BLaER1 treated with 17β-estradiol and CSF1 and Interleukin-3, amounts not matched to agents 10 nM and 100 nM (cell line): ENCODE measurements at regions not wholly inside any gene's neighbourhood (a gene's known extent, or its start where the extent isn't known, plus 50 kb on each side); places are given as distances from the start of the nearest gene placed in this dataset.

Experiments used
- H3K27ac ChIP-seq, 11 experiments: shearing (Covaris generic); formaldehyde crosslinking; 2 replicates each; pipeline ENCODE4 v1.8.1; 2022
- H3K27me3 ChIP-seq, 11 experiments: shearing (Covaris generic); formaldehyde crosslinking; 2 replicates each; pipeline ENCODE4 v1.8.1; 2022
- H3K36me3 ChIP-seq, 11 experiments: shearing (Covaris generic); formaldehyde crosslinking; 2 replicates each; pipeline ENCODE4 v1.8.1; 2022
- H3K4me1 ChIP-seq, 10 experiments: shearing (Covaris generic); formaldehyde crosslinking; 2 replicates each; pipeline ENCODE4 v1.8.1; 2022
- H3K4me2 ChIP-seq, 11 experiments: shearing (Covaris generic); formaldehyde crosslinking; 2 replicates each; pipeline ENCODE4 v1.8.1; 2022
- H3K4me3 ChIP-seq, 10 experiments: shearing (Covaris generic); formaldehyde crosslinking; 2 replicates each; pipeline ENCODE4 v1.8.1; 2022
- H3K9ac ChIP-seq, 11 experiments: shearing (Covaris generic); formaldehyde crosslinking; 2 replicates each; pipeline ENCODE4 v1.8.1; 2022
- H3K9me3 ChIP-seq, 11 experiments: shearing (Covaris generic); formaldehyde crosslinking; replicated peaks in 1 of 11; 2 replicates each; pipeline ENCODE4 v1.8.1; 2022
- H4K20me1 ChIP-seq, 11 experiments: shearing (Covaris generic); formaldehyde crosslinking; 2 replicates each; pipeline ENCODE4 v1.8.1; 2022
- Cebpa-rat ChIP-seq, 11 experiments: shearing (Covaris generic); IDR thresholded peaks; 2 replicates each; pipeline ENCODE4 v1.8.1; 2022

DNA sequence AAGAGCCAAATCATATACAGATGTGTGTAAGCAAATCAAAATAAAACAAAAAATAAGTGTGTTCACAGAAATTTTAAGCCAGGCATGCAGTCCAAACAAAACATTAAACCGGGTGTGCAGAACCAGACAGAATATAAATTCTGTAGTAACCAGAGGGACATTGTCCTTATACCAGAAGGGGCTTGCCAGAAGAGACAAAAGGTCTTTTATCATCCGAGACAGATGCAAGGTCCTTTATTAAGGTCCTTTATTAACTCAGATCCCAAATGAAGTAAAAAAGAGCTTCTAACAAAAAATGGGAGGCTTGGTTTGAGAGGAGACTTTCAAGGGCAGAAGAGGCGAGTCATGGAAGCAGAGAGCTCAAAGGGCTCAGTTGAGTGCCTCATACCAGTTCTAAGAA lies 59.2 kb downstream of the RGS12 start:
- Histone ChIP-seq H3K27me3 (no peaks in the 10 kb centered on the region), H3K9ac (no peak overlapping the region), H4K20me1 (peaks cover 0 to 24% (median 0%) of the 10 kb centered on the region in 11 experiments; a peak in 5 of 22 replicates), H3K27ac (no peak overlapping the region), H3K36me3 (peaks cover 10 to 59% (median 37%) of the 10 kb centered on the region in 11 experiments; a peak in 20 of 22 replicates), H3K4me2 (no peak overlapping the region), H3K4me1 (peaks cover 22 to 48% (median 37%) of the 10 kb centered on the region in 10 experiments), H3K4me3 (no peak overlapping the region), H3K9me3 (peaks cover 20 to 34% (median 30%) of the 10 kb centered on the region in 11 experiments)
- no peak for TF ChIP-seq Cebpa-rat (IDR thresholded peaks at IDR 0.05)

DNA sequence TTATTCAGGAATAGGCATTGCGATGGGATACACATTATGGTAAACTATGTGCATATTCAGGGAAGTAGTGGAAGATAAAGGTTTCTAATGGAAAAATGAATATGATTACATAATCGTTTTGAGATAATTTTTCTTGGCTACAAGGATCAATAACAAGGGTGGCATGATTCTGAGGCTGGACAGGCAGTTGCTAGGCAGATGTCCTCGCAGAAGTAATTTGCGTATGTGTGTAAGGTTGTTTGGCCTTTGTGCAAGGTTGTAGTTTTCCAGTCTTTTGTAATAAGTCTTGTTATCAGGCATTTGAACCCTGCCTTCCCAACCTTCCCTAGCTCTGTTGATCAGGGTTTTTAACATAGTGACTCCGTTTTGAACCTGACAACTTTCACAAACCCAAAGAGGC lies 59.7 kb downstream of the RGS12 start:
- H3K27me3 ChIP-seq, result no peaks in the 10 kb centered on the region
- peaks cover 0 to 23% (median 0%) of the 10 kb centered on the region in 11 experiments; a peak in 5 of 22 replicates for H4K20me1 ChIP-seq
- peaks cover 10 to 61% (median 39%) of the 10 kb centered on the region in 11 experiments; a peak in 20 of 22 replicates for H3K36me3 ChIP-seq
- H3K4me2 ChIP-seq, result peak overlapping the region in 4 of 11 experiments; percentile 8 to 52 (median 34); a peak in 4 of 22 replicates
- H3K4me1 ChIP-seq, result peaks cover 23 to 45% (median 37%) of the 10 kb centered on the region in 10 experiments
- no peak overlapping the region for H3K27ac ChIP-seq
- no peak overlapping the region for H3K9ac ChIP-seq
- no peak overlapping the region for H3K4me3 ChIP-seq
- no peak for TF ChIP-seq Cebpa-rat (IDR thresholded peaks at IDR 0.05)
- peaks cover 25 to 39% (median 35%) of the 10 kb centered on the region in 11 experiments for H3K9me3 ChIP-seq

DNA sequence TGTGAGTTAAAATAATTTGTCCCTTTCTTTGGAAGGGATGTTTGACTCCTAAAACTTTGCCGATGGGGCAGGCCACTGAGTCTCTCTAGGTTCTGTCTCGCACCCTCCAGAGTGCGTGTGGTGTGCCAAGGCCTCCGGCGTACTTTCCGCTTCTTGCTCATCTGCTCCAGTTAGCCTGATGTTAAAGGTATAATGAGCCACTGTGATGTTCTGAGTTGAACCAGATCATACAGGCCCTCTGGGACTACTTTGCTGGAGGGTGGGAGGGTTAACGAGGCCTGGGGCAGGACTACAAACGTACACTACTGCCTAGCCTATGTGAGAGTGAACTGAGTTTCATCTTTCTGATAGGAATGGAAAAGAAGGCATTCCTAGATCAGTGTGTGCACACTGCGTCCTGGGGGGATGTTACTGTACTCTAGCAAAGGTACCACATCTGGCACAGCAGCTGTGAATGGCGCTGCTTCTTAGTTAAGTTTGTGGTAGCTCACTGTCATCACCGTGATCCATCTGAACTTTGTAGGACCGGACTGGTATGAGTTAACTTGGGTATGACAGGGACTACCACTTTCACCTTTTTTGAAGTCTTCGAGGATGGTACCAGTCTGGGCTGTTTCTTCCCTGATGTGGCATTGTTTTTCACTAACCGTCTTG lies 60.2 kb downstream of the RGS12 start:
- Histone ChIP-seq H3K9me3 (peaks cover 30 to 42% (median 39%) of the 10 kb centered on the region in 11 experiments), H3K27me3 (no peaks in the 10 kb centered on the region), H3K4me1 (peaks cover 24 to 46% (median 39%) of the 10 kb centered on the region in 10 experiments), H4K20me1 (peaks cover 0 to 23% (median 0%) of the 10 kb centered on the region in 11 experiments; a peak in 5 of 22 replicates), H3K27ac (peak overlapping the region in 1 of 11 experiments; percentile 20; a peak in 1 of 22 replicates), H3K9ac (no peak overlapping the region), H3K4me2 (peak overlapping the region in 6 of 11 experiments; percentile 6 to 63 (median 34); a peak in 7 of 22 replicates), H3K36me3 (peaks cover 10 to 63% (median 41%) of the 10 kb centered on the region in 11 experiments; a peak in 20 of 22 replicates), H3K4me3 (no peak overlapping the region)
- no peak for TF ChIP-seq Cebpa-rat (IDR thresholded peaks at IDR 0.05)

DNA sequence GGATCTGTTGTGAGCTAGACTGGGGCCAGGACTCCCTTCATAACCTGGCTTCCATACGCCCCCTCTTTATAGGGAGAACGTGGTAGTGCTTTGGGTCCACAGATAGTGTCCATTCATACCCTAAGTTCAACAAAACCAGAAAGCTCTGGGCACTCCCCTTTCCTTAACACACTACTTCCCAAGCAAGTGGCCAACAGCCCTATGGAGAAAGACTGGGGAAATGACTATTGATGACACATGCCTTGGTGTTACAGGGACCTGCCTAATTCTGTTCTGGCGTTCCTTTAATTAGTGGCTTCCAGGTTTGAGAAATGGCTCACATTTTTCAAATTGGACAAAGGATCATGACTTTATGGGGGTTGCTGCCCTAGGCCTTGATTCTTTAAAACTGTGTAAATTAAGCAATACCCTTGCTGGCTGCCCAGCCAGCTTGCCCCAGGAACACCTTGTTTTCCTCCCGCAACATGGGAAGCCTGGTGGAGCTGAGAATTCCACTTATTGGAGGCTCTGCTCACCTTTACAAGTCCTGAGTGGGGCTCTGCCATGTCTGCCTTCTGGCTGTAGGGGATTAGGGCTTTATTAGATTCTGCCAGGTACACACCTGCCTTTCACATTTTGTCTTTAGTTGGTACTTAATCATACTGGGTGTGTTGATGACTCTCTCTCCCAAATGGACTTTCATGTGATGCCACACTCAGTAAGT lies 61.1 kb downstream of the RGS12 start:
- Histone ChIP-seq H3K4me3 (no peak overlapping the region), H3K36me3 (peaks cover 10 to 57% (median 41%) of the 10 kb centered on the region in 11 experiments; a peak in 20 of 22 replicates), H3K4me2 (peak overlapping the region in 9 of 11 experiments; percentile 6 to 69 (median 52); a peak in 12 of 22 replicates), H3K4me1 (peaks cover 30 to 45% (median 39%) of the 10 kb centered on the region in 10 experiments), H3K27ac (peak overlapping the region in 4 of 11 experiments; percentile 21 to 66 (median 61); a peak in 2 of 22 replicates), H3K27me3 (no peaks in the 10 kb centered on the region), H3K9me3 (peaks cover 32 to 43% (median 39%) of the 10 kb centered on the region in 11 experiments), H3K9ac (peak overlapping the region in 1 of 11 experiments; percentile 11; a peak in 1 of 22 replicates), H4K20me1 (peaks cover 0 to 23% (median 0%) of the 10 kb centered on the region in 11 experiments; a peak in 4 of 22 replicates)
- TF ChIP-seq Cebpa-rat (IDR thresholded peaks at IDR 0.05), result no peak

DNA sequence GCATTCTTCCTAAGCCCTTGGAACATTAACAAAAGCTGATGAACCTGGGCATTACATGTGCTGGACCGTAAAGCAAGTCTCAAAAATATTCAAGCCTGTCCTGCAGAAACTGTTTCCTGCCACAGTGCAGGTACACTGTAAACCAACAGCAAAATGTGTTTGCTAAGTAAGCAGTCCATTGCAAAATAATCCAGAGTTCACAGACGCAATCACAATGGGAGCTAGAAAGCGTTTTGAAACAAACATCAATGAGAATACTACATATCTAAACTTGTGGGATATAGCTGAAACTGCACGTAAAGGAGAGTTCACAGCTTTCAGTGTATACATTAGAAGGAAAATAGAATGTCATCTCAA lies 61.6 kb downstream of the RGS12 start:
- no peaks in the 10 kb centered on the region for H3K27me3 ChIP-seq
- peaks cover 0 to 23% (median 0%) of the 10 kb centered on the region in 11 experiments; a peak in 4 of 22 replicates for H4K20me1 ChIP-seq
- peak overlapping the region in 6 of 11 experiments; percentile 40 to 66 (median 60); a peak in 9 of 22 replicates for H3K27ac ChIP-seq
- H3K4me3 ChIP-seq, result no peak overlapping the region
- peak overlapping the region in 1 of 11 experiments; percentile 11; a peak in 1 of 22 replicates for H3K9ac ChIP-seq
- H3K9me3 ChIP-seq, result peaks cover 32 to 43% (median 39%) of the 10 kb centered on the region in 11 experiments
- peak overlapping the region in 10 of 11 experiments; percentile 6 to 69 (median 53); a peak in 14 of 22 replicates for H3K4me2 ChIP-seq
- peaks cover 31 to 45% (median 39%) of the 10 kb centered on the region in 10 experiments for H3K4me1 ChIP-seq
- H3K36me3 ChIP-seq, result peaks cover 10 to 57% (median 41%) of the 10 kb centered on the region in 11 experiments; a peak in 20 of 22 replicates
- TF ChIP-seq Cebpa-rat (IDR thresholded peaks at IDR 0.05), result no peak

DNA sequence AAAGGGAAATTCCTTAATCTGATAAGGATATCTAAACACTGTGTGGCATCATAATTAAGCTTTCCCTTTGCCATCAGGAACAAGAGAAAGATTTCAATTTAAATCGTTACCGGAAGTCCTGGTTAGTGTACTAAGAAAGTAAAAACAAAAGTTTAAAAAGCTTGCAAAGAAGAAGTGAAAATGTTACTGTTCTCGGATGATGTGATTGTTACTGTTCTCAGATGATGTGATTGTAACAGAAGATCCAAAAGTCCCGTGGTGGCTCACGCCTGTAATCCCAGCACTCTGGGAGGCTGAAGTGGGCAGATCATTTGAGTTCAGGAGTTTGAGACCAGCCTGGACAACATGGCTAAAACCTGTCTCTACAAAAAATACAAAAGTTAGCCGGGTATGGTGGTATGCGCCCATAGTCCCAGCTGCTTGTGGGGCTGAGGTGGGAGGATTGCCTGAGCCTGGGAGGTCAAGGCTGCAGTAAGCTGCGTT lies 62.5 kb downstream of the RGS12 start:
- TF ChIP-seq Cebpa-rat (IDR thresholded peaks at IDR 0.05), result no peak
- Histone ChIP-seq H4K20me1 (peaks cover 0 to 23% (median 0%) of the 10 kb centered on the region in 11 experiments; a peak in 4 of 22 replicates), H3K36me3 (peaks cover 10 to 55% (median 41%) of the 10 kb centered on the region in 11 experiments; a peak in 20 of 22 replicates), H3K27ac (peak overlapping the region; percentile 9 to 66 (median 55); a peak in 19 of 22 replicates), H3K27me3 (no peaks in the 10 kb centered on the region), H3K4me1 (peaks cover 35 to 54% (median 48%) of the 10 kb centered on the region in 10 experiments), H3K9me3 (peaks cover 32 to 43% (median 39%) of the 10 kb centered on the region in 11 experiments), H3K4me2 (peak overlapping the region; percentile 28 to 80 (median 60)), H3K4me3 (peak overlapping the region in 1 of 10 experiments; percentile 7; a peak in 1 of 20 replicates), H3K9ac (peak overlapping the region in 9 of 11 experiments; percentile 5 to 57 (median 40); a peak in 12 of 22 replicates)

DNA sequence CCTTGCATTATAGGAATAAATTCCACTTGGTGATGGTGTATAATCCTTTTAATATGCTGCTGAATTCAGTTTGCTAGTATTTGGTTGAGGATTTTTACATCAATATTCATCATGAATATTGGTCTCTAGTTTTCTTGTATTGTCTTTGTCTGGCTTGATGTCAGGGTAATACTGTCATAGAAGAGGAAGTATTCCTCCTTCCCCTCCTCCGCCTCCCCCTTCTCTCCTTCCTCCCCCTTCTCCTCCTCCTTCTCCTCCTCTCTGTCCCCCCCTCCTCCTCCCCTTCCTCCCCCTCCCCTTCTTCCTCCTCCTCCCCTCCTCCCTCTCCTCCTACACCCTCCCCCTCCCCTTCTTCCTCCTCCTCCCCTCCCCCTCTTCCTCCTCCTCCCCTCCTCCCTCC lies 65.8 kb downstream of the RGS12 start:
- peak overlapping the region in 5 of 11 experiments; percentile 15 to 32 (median 19); a peak in 4 of 22 replicates for H3K4me2 ChIP-seq
- no peak overlapping the region for H3K4me3 ChIP-seq
- H4K20me1 ChIP-seq, result peaks cover 0 to 43% (median 25%) of the 10 kb centered on the region in 11 experiments; a peak in 19 of 22 replicates
- H3K36me3 ChIP-seq, result peaks cover 0 to 24% (median 13%) of the 10 kb centered on the region in 11 experiments; a peak in 10 of 22 replicates
- peak overlapping the region in 4 of 11 experiments; percentile 13 to 36 (median 32); a peak in 3 of 22 replicates for H3K27ac ChIP-seq
- H3K9me3 ChIP-seq, result peaks cover 13 to 23% (median 18%) of the 10 kb centered on the region in 11 experiments
- peaks cover 0 to 18% (median 0%) of the 10 kb centered on the region in 11 experiments; a peak in 3 of 22 replicates for H3K27me3 ChIP-seq
- H3K4me1 ChIP-seq, result peaks cover 59 to 76% (median 72%) of the 10 kb centered on the region in 10 experiments
- H3K9ac ChIP-seq, result no peak overlapping the region
- no peak for TF ChIP-seq Cebpa-rat (IDR thresholded peaks at IDR 0.05)

DNA sequence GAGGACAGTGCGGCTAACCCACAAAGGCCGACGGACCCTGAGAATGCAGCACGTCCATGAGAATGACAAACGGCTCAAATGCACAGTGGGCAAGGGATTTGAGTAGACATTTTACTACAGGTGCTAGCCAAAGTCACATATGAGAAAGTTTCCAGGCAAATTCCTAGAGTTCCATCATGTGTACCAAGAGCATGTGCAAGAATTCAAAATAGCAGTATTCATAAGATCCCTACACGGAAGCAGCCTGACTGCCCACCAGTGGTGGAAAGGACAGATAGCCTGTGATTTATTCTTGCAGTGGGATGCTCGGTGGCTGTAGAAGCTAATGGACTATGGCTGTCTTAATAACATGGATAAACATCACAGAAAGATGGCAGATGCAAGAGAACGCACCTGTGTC lies 68.0 kb downstream of the RGS12 start:
- Histone ChIP-seq H3K4me2 (peak overlapping the region; percentile 18 to 98 (median 87); a peak in 19 of 22 replicates), H3K36me3 (peaks cover 0 to 19% (median 13%) of the 10 kb centered on the region in 11 experiments; a peak in 9 of 22 replicates), H3K4me1 (peaks cover 52 to 76% (median 72%) of the 10 kb centered on the region in 10 experiments), H3K9ac (peak overlapping the region in 2 of 11 experiments; percentile 17 to 22; a peak in 2 of 22 replicates), H3K4me3 (no peak overlapping the region), H4K20me1 (peaks cover 4 to 54% (median 44%) of the 10 kb centered on the region in 11 experiments; a peak in 20 of 22 replicates), H3K27me3 (peaks cover 0 to 38% (median 0%) of the 10 kb centered on the region in 11 experiments; a peak in 4 of 22 replicates), H3K27ac (peak overlapping the region in 7 of 11 experiments; percentile 31 to 79 (median 70); a peak in 11 of 22 replicates), H3K9me3 (peaks cover 13 to 20% (median 18%) of the 10 kb centered on the region in 11 experiments)
- no peak for TF ChIP-seq Cebpa-rat (IDR thresholded peaks at IDR 0.05)
